ENCODE measurements at regions not wholly inside any gene's neighbourhood (a gene's known extent, or its start where the extent isn't known, plus 50 kb on each side); places are given as distances from the start of the nearest gene placed in this dataset.
"Not testable (repeated sequence)": the region's sequence is repeated elsewhere in the genome, so short reads cannot be mapped to it uniquely, and the experiment has no call there.

GRCh38 chr2:85969367-85969766, 80.6 kb upstream of the ST3GAL5 start:
- H3K27me3 Mint-ChIP-seq; CTCF ChIA-PET; POLR2A ChIA-PET; H3K4me1 Mint-ChIP-seq (ENCODE audit: low read depth); H3K9me3 Mint-ChIP-seq; DNase-seq; H3K4me3 Mint-ChIP-seq; H3K27ac Mint-ChIP-seq; H3K36me3 Mint-ChIP-seq (ENCODE audit: low read depth); intact Hi-C loops (cut with micrococcal nuclease); ATAC-seq: not testable (repeated sequence)

- H3K27ac Mint-ChIP-seq; H3K9me3 Mint-ChIP-seq; DNase-seq; H3K4me1 Mint-ChIP-seq (ENCODE audit: low read depth); POLR2A ChIA-PET; H3K4me3 Mint-ChIP-seq; ATAC-seq; intact Hi-C loops (cut with micrococcal nuclease); H3K27me3 Mint-ChIP-seq; H3K36me3 Mint-ChIP-seq (ENCODE audit: low read depth); CTCF ChIA-PET: not testable (repeated sequence)
Measured at GRCh38 chr2:85965770-85966169, 77.0 kb upstream of the ST3GAL5 start.

- H3K4me1 Mint-ChIP-seq (ENCODE audit: low read depth); H3K27me3 Mint-ChIP-seq; H3K9me3 Mint-ChIP-seq; CTCF ChIA-PET; DNase-seq; H3K4me3 Mint-ChIP-seq; H3K36me3 Mint-ChIP-seq (ENCODE audit: low read depth); H3K27ac Mint-ChIP-seq; POLR2A ChIA-PET; intact Hi-C loops (cut with micrococcal nuclease); ATAC-seq: not testable (repeated sequence)
Measured at GRCh38 chr2:85963747-85964418, 75.1 kb upstream of the ST3GAL5 start.

GRCh38 chr2:85963068-85963467, 74.3 kb upstream of the ST3GAL5 start:
- H3K36me3 Mint-ChIP-seq (ENCODE audit: low read depth): no peaks in the 10 kb centered on the region

GRCh38 chr2:85961754-85962153, 73.0 kb upstream of the ST3GAL5 start:
- Mint-ChIP-seq H3K36me3 (ENCODE audit: low read depth) (no peaks in the 10 kb centered on the region), H3K4me1 (ENCODE audit: low read depth) (peaks cover 7% of the 10 kb centered on the region), H3K27me3 (no peaks in the 10 kb centered on the region), H3K27ac (no peak overlapping the region), H3K9me3 (peaks cover 2% of the 10 kb centered on the region), H3K4me3 (no peak overlapping the region)
- TF ChIP-seq CTCF (IDR thresholded peaks at IDR 0.05): no peak
- ATAC-seq (no peak), DNase-seq (no peak)
- intact Hi-C loops (cut with micrococcal nuclease): no loop called here
- POLR2A ChIA-PET: no interaction called here
- CTCF ChIA-PET: no interaction called here

More at GRCh38 chr2:85963068-85963467, 74.3 kb upstream of the ST3GAL5 start:
- no peak overlapping the region for H3K4me3 Mint-ChIP-seq
- ChIA-PET POLR2A (interaction anchor here (0.7 kb wide), 1 partner anchor 78 kb away, joined by 3 read pairs; no protein-coding TSS in a partner anchor), CTCF (no interaction called here)
- H3K27me3 Mint-ChIP-seq: no peaks in the 10 kb centered on the region
- peak; percentile 34 for ATAC-seq
- peaks cover 2% of the 10 kb centered on the region for H3K9me3 Mint-ChIP-seq
- H3K4me1 Mint-ChIP-seq (ENCODE audit: low read depth): peaks cover 7% of the 10 kb centered on the region
- no peak for TF ChIP-seq CTCF (IDR thresholded peaks at IDR 0.05)
- no peak overlapping the region for H3K27ac Mint-ChIP-seq
- DNase-seq: no peak
- intact Hi-C loops (cut with micrococcal nuclease): no loop called here

GRCh38 chr2:85961053-85961452, 72.3 kb upstream of the ST3GAL5 start:
- H3K4me1 Mint-ChIP-seq (ENCODE audit: low read depth): peaks cover 7% of the 10 kb centered on the region
- no peaks in the 10 kb centered on the region for H3K36me3 Mint-ChIP-seq (ENCODE audit: low read depth)
- H3K4me3 Mint-ChIP-seq: no peak overlapping the region
- ChIA-PET POLR2A (interaction anchor here (0.6 kb wide), 2 partner anchors 41 to 60 kb away, joined by 3 to 4 read pairs; no protein-coding TSS in a partner anchor), CTCF (interaction anchor here (0.8 kb wide), 1 partner anchor 133 kb away, joined by 3 read pairs; no protein-coding TSS in a partner anchor)
- DNase-seq (peak; percentile 8), ATAC-seq (no peak)
- intact Hi-C loops (cut with micrococcal nuclease): no loop called here
- H3K27me3 Mint-ChIP-seq: no peaks in the 10 kb centered on the region
- TF ChIP-seq CTCF (IDR thresholded peaks at IDR 0.05): no peak
- H3K27ac Mint-ChIP-seq: no peak overlapping the region
- H3K9me3 Mint-ChIP-seq: peaks cover 2% of the 10 kb centered on the region
